CD4-positive, alpha-beta T cell treated with Interleukin-12 subunit alpha and Interleukin-12 subunit beta, for 1 hour (primary cell): ENCODE measurements at regions not wholly inside any gene's neighbourhood (a gene's known extent, or its start where the extent isn't known, plus 50 kb on each side); places are given as distances from the start of the nearest gene placed in this dataset.

Experiments
- DNase-seq: peaks from one replicate; pipeline ENCODE4 v3.0.0-alpha.2; 2020

- DNase-seq: no peak
These were observed 458.4 kb upstream of the RGS6 start for GRCh38 chr14:71473843-71474242.

GRCh38 chr14:71474301-71475265 is 457.6 kb upstream of the RGS6 start:
- DNase-seq: no peak

- no peak for DNase-seq
These were observed 456.3 kb upstream of the RGS6 start for GRCh38 chr14:71475916-71476315.

GRCh38 chr14:71478542-71478941 is 453.7 kb upstream of the RGS6 start:
- DNase-seq: peak; percentile 12

- no peak for DNase-seq
These were observed 451.1 kb upstream of the RGS6 start for GRCh38 chr14:71481021-71481654.

GRCh38 chr14:71482671-71483070 is 449.6 kb upstream of the RGS6 start:
- no peak for DNase-seq

- DNase-seq: no peak
These were observed 449.1 kb upstream of the RGS6 start for GRCh38 chr14:71483154-71483553.

GRCh38 chr14:71485833-71486232 is 446.4 kb upstream of the RGS6 start:
- no peak for DNase-seq

GRCh38 chr14:71486279-71486678 is 445.9 kb upstream of the RGS6 start:
- no peak for DNase-seq

GRCh38 chr14:71487449-71487848 is 444.8 kb upstream of the RGS6 start:
- DNase-seq: no peak

- no peak for DNase-seq
These were observed 444.3 kb upstream of the RGS6 start for GRCh38 chr14:71487941-71488340.

GRCh38 chr14:71488703-71489191 is 443.5 kb upstream of the RGS6 start:
- no peak for DNase-seq

- no peak for DNase-seq
These were observed 442.5 kb upstream of the RGS6 start for GRCh38 chr14:71489742-71490141.

GRCh38 chr14:71491931-71492330 is 440.3 kb upstream of the RGS6 start:
- no peak for DNase-seq

GRCh38 chr14:71492346-71492745 is 439.9 kb upstream of the RGS6 start:
- DNase-seq: no peak

- DNase-seq: no peak
These were observed 434.6 kb upstream of the RGS6 start for GRCh38 chr14:71497645-71498086.

GRCh38 chr14:71498212-71498611 is 434.0 kb upstream of the RGS6 start:
- DNase-seq: no peak

- DNase-seq: no peak
These were observed 433.2 kb upstream of the RGS6 start for GRCh38 chr14:71499018-71499417.

GRCh38 chr14:71507681-71508080 is 424.5 kb upstream of the RGS6 start:
- no peak for DNase-seq

GRCh38 chr14:71508901-71509300 is 423.3 kb upstream of the RGS6 start:
- DNase-seq: no peak

GRCh38 chr14:71511152-71511551 is 421.1 kb upstream of the RGS6 start:
- DNase-seq: no peak

- no peak for DNase-seq
These were observed 417.0 kb upstream of the RGS6 start for GRCh38 chr14:71514941-71515919.
